ENCODE measurements at regions not wholly inside any gene's neighbourhood (a gene's known extent, or its start where the extent isn't known, plus 50 kb on each side); places are given as distances from the start of the nearest gene placed in this dataset.
A peak's percentile ranks its signal among the peaks of the same experiment; 100 is the strongest.

DNA sequence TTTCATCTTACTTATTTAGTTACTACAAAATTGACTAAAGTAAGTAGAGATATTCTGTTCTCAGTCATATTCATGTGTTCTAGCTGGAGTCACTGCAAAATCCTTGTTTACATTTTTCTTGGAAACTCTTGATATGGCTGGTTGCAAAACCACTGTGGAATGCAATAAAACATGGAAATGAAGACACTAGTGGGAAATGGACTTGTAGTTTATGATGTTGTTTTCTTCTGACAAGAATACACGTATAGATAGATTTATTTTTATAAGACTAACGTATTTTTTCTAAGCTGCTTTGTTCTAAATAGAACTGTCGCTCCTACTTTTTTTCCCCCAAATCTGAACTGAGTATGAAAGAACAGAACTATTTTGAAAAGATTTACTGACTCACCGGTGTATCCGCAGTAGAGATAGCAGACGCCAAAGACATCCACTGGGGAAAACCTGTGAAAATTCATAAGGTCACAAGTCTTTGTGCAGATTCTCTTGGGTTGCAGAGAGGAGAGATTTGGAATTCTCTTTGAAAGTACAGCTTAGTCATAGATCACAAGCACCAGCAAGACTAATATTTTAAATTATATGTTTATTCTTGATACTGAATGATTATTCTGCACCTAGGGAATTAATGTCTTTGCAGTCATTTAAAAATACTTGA, 119.6 kb upstream of the TAF11L2 start:
- Histone ChIP-seq H3K36me3 (ENCODE audit: insufficient read depth, low read length, poor library complexity, severe bottlenecking) (no peaks in the 10 kb centered on the region), H3K4me3 (ENCODE audit: low read depth, low read length, poor library complexity, severe bottlenecking) (no peak overlapping the region), H3K4me1 (ENCODE audit: insufficient read depth, low read length, poor library complexity, severe bottlenecking) (peaks cover 32% of the 10 kb centered on the region), H3K27me3 (replicated peaks; ENCODE audit: insufficient read depth, low read depth, low read length, poor library complexity) (no peaks in the 10 kb centered on the region), H3K27ac (ENCODE audit: low read depth, low read length, poor library complexity, severe bottlenecking) (no peak overlapping the region), H3K9me3 (ENCODE audit: low read depth, low read length, poor library complexity, severe bottlenecking) (no peaks in the 10 kb centered on the region)
- intact Hi-C loops (cut with micrococcal nuclease; ENCODE audit: unreplicated experiment): no loop called here
- DNase-seq (ENCODE audit: low spot score): no peak
- TF ChIP-seq EZH2 (IDR thresholded peaks at IDR 0.05; ENCODE audit: borderline replicate concordance, low read depth, low read length, poor library complexity, severe bottlenecking): no peak
- TF ChIP-seq, protein P1, sequence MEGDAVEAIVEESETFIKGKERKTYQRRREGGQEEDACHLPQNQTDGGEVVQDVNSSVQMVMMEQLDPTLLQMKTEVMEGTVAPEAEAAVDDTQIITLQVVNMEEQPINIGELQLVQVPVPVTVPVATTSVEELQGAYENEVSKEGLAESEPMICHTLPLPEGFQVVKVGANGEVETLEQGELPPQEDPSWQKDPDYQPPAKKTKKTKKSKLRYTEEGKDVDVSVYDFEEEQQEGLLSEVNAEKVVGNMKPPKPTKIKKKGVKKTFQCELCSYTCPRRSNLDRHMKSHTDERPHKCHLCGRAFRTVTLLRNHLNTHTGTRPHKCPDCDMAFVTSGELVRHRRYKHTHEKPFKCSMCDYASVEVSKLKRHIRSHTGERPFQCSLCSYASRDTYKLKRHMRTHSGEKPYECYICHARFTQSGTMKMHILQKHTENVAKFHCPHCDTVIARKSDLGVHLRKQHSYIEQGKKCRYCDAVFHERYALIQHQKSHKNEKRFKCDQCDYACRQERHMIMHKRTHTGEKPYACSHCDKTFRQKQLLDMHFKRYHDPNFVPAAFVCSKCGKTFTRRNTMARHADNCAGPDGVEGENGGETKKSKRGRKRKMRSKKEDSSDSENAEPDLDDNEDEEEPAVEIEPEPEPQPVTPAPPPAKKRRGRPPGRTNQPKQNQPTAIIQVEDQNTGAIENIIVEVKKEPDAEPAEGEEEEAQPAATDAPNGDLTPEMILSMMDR (conservative IDR thresholded peaks at IDR 0.05; ENCODE audit: low read depth, low read length): no peak
- POLR2A ChIA-PET (ENCODE audit: low non-redundant PET): no interaction called here
- CTCF ChIA-PET: no interaction called here
- no TSS peak for BruUV-seq (replicated peaks)

DNA sequence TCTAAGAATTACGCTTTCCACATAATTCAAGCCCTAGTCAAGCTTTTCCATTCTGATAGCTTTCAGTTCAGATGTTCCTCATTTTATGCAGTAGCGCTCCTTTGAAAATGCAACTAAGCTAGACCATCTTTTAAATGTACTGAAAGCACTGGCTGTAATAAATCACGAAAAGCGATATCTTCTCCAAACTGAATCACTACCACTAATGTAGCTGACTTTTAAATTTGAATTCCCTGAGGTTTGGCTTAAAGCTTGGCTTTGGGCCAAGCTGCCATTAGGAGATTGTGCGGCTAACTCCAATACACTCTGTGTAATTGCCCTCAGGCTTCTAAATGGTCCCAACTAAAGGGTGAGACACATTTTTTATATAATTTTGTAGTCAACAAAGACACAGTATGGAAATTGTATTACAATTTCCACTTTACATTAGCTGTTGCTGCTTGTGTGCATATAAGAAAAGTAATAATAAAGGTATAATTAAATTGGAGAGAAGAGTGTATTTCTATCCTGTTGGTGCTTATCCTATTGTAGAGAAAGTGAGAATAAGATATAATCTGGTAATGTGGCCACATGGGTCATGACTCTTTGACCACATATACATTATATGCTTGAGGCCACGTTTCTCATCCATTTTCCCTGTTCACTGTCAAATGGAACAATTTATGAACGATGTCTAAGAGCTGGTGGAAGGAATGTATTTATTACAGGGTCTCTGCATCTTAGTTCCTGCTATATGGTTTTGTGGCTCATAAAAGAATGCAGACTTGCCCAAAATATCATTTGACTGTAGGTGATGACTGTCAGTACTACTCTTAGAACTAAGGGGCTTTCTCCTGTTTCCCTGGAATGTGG, 118.7 kb upstream of the TAF11L2 start:
- H3K36me3 ChIP-seq (ENCODE audit: insufficient read depth, low read length, poor library complexity, severe bottlenecking): no peaks in the 10 kb centered on the region
- no peak overlapping the region for H3K4me3 ChIP-seq (ENCODE audit: low read depth, low read length, poor library complexity, severe bottlenecking)
- intact Hi-C loops (cut with micrococcal nuclease; ENCODE audit: unreplicated experiment): no loop called here
- H3K4me1 ChIP-seq (ENCODE audit: insufficient read depth, low read length, poor library complexity, severe bottlenecking): peaks cover 26% of the 10 kb centered on the region
- peak; percentile 84 for DNase-seq (ENCODE audit: low spot score)
- no peaks in the 10 kb centered on the region for H3K27me3 ChIP-seq (replicated peaks; ENCODE audit: insufficient read depth, low read depth, low read length, poor library complexity)
- TF ChIP-seq EZH2 (IDR thresholded peaks at IDR 0.05; ENCODE audit: borderline replicate concordance, low read depth, low read length, poor library complexity, severe bottlenecking): no peak
- TF ChIP-seq, protein P1 (conservative IDR thresholded peaks at IDR 0.05; ENCODE audit: low read depth, low read length): no peak
- CTCF ChIA-PET: no interaction called here
- POLR2A ChIA-PET (ENCODE audit: low non-redundant PET): no interaction called here
- H3K27ac ChIP-seq (ENCODE audit: low read depth, low read length, poor library complexity, severe bottlenecking): no peak overlapping the region
- no TSS peak for BruUV-seq (replicated peaks)
- no peaks in the 10 kb centered on the region for H3K9me3 ChIP-seq (ENCODE audit: low read depth, low read length, poor library complexity, severe bottlenecking)

DNA sequence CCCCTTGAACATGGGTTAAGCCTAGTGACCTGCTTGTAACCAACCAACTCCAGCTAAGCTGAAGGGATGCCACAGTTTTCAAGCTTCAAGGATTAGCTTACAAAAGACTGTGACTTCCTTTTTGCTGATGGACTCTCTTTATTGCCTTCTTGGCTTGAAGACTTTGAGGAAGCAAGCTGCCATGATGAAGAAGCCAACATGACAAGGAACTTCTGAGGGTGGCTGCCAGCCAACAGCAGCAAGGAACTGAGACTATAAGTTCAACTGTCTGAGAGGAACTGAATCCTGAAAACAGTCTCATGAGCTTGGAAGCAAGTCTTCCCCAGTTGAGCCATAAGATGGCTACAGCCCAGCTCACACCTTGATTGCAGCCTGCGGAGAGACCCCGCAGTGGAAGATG, 116.1 kb upstream of the TAF11L2 start:
- H3K27ac ChIP-seq (ENCODE audit: low read depth, low read length, poor library complexity, severe bottlenecking): no peak overlapping the region
- H3K27me3 ChIP-seq (replicated peaks; ENCODE audit: insufficient read depth, low read depth, low read length, poor library complexity): no peaks in the 10 kb centered on the region
- no peak for DNase-seq (ENCODE audit: low spot score)
- H3K36me3 ChIP-seq (ENCODE audit: insufficient read depth, low read length, poor library complexity, severe bottlenecking): no peaks in the 10 kb centered on the region
- BruUV-seq (replicated peaks): no TSS peak
- no peak for TF ChIP-seq EZH2 (IDR thresholded peaks at IDR 0.05; ENCODE audit: borderline replicate concordance, low read depth, low read length, poor library complexity, severe bottlenecking)
- TF ChIP-seq, protein P1 (conservative IDR thresholded peaks at IDR 0.05; ENCODE audit: low read depth, low read length): no peak
- CTCF ChIA-PET: no interaction called here
- no peak overlapping the region for H3K4me3 ChIP-seq (ENCODE audit: low read depth, low read length, poor library complexity, severe bottlenecking)
- intact Hi-C loops (cut with micrococcal nuclease; ENCODE audit: unreplicated experiment): no loop called here
- peaks cover 26% of the 10 kb centered on the region for H3K4me1 ChIP-seq (ENCODE audit: insufficient read depth, low read length, poor library complexity, severe bottlenecking)
- no peaks in the 10 kb centered on the region for H3K9me3 ChIP-seq (ENCODE audit: low read depth, low read length, poor library complexity, severe bottlenecking)
- POLR2A ChIA-PET (ENCODE audit: low non-redundant PET): no interaction called here
